NCI-H524 treated with DMSO at 0.1 percent for 48 hours (cell line): ENCODE measurements at regions not wholly inside any gene's neighbourhood (a gene's known extent, or its start where the extent isn't known, plus 50 kb on each side); places are given as distances from the start of the nearest gene placed in this dataset.
A peak's percentile ranks its signal among the peaks of the same experiment; 100 is the strongest.
"Not testable (repeated sequence)": the region's sequence is repeated elsewhere in the genome, so short reads cannot be mapped to it uniquely, and the experiment has no call there.

Experiments used
- DNase-seq: peaks from one replicate; lab custom pipeline; 2025; lab: John Stamatoyannopoulos, UW

DNA sequence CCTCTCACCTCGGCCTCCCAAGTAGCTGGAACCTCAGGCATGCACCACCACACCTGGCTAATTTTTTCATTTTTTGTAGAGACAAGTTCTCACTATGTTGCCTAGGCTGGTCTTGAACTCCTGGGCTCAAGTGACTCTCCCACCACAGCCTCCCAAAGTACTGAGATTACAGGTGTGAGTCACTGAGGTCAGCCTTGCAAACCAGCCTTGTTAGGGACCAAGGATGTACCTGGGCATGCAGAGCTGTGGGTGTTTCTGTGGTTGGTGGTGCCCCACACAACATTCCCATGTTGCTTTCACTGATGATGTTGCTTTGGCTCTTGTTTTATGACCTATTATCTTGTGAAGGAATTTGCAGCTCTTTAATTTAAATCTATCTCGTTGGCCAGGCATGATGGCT is 54.8 kb downstream of the OTUD1 start:
- DNase-seq: no peak

DNA sequence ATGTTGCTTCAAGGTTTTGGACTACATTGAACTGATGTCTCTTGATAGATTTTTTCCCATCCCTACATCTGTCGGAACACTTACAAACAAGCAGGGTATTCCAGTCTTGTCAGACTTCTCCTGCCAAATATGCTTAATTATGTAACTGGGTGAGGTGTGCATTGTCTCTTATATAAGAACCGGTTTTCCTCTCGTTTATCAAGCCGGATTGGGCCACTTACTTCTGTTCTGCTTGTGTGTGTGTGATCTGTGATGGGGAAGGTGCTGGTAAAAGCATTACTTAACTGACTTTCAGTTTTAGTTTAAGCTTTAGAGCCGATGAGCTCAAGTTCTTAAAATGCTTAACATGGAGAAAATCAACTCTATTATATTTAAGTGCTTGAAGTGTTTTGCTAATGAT is 57.9 kb downstream of the OTUD1 start:
- no peak for DNase-seq

- DNase-seq: no peak
Observed at GRCh38 chr10:23499372-23500132, 60.7 kb downstream of the OTUD1 start.

- DNase-seq: no peak
Observed at GRCh38 chr10:23505797-23506465, 67.1 kb downstream of the OTUD1 start.

DNA sequence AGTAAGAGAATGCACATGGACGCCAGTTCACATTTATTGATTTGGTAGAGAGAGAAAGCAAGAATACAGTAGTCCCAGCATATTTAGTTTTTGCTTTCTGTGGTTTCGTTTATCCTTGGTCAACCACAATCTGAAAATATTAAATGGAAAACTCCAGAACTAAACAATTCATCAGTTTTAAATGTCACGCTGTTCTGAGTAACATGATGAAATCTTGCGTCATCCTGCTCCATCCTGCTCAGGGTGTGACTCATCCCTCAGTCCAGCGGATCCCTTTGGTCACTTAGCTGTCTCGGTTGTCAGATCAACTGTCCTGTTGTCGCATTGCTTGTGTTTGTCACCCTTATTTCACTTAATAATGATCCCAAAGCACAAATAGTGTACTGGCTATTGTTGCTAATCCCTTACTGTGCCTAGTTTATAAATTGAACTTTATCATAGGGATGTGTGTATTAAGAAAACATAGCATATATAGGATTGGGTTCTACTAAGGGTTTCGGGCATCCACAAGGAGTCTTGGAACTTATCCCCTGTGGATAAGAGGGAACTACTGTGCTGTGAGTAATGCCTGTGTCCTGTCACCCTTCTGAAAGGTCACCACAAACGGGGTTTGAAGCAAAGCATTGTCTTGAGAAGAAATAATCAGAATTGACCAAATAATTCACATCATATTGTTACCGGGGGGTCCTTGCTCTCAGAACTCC is 73.6 kb downstream of the OTUD1 start:
- no peak for DNase-seq

GRCh38 chr10:23513621-23514020 is 74.7 kb downstream of the OTUD1 start:
- not testable (repeated sequence) for DNase-seq

DNA sequence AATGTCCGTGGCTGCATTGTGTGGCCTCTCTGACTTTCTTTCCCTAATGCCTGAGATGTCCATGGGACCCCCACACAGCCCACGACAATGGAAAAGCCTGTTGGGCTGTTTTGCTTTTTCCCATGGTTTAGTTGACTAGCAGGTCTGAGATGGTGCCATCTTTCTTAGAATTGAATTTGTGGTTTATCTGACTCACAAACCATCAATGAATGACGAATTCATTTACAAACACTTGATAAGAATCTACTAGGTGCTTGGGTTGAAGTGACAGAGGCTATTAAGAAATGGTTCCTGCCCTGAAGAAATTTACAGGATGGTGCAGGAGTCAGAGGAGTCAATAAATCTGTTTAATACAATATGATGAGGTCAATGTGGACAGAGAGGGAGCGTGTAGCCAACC is 75.4 kb downstream of the OTUD1 start:
- no peak for DNase-seq

DNA sequence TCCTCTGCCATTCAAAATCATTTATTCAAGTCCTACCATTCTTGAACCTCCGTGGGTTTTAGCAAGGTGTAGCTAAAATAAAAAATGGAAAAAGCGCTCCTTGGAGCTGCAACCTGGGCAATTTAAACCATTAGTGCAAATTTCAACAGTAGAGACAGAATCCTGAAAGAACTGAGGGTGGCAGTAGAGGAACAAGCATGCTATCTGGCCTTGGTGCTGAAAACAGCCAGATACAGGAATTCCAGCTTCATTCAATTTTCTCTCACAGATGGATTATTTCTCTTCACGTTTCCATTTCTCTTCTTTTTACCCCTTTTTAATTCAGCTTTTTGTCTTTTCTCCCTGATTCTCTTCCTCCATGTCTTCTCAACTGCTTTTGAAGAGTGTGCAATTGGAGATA is 77.7 kb downstream of the OTUD1 start:
- DNase-seq: no peak

DNA sequence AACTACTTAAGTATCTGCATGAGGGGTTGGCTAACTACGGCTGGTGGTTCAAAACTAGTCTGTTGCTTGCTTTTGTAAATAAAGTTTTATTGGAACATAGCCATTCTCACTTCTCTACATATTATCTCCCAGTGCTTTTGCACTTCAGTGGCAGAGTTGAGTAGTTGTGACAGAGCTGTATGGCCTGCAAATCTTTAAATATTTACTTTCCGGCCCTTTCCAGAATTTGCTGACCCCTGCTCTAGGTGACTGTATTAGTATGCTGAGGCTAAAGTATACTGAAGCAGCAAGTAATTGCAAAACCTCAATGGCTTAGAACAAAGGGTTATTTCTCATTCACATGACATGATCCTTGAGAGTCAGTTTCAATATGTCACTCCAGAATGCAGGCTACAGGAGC is 78.3 kb downstream of the OTUD1 start:
- no peak for DNase-seq

- no peak for DNase-seq
Observed at GRCh38 chr10:23521735-23522134, 82.9 kb downstream of the OTUD1 start.

- DNase-seq: no peak
Observed at GRCh38 chr10:23522345-23522744, 83.5 kb downstream of the OTUD1 start.

DNA sequence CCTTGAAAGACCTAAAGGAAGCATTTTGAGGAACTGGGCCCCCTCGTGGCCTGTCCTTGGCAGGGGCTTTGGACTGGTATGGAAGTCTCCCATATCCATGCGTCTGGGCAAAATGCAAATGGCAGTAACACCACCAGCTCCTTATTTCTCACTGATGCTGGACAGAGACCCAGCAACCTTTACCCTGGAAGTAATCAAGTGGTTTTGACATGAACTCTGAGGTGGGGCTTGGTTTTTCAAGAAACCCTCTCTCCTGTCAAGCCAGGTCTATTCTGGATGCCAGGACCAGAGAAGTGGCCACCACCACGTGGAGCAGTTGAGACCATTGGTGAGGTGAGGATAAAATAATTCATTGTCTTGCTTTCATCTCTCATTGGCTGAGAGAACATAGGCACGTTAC is 84.4 kb downstream of the OTUD1 start:
- DNase-seq: no peak

- no peak for DNase-seq
Observed at GRCh38 chr10:23525406-23525805, 86.5 kb downstream of the OTUD1 start.

- no peak for DNase-seq
Observed at GRCh38 chr10:23528419-23528818, 89.5 kb downstream of the OTUD1 start.

DNA sequence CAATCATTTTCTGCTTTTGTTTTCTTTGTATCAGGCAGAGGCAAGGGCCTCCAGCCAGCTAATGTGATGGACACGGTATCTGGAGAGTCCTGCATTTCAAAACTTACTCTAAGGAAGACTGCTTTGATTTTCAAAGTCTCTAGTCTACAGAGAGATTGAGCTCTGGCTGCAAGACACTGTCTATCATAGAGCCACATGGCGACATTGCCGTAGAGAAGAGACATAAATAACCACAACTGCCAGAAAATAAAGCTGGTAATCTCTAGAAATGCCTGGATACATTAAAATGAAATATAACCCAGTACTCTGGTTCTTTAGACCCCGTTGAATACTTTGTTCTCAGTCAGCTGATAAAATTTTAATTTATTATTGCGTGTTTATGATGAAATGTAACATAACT is 90.8 kb downstream of the OTUD1 start:
- no peak for DNase-seq

DNA sequence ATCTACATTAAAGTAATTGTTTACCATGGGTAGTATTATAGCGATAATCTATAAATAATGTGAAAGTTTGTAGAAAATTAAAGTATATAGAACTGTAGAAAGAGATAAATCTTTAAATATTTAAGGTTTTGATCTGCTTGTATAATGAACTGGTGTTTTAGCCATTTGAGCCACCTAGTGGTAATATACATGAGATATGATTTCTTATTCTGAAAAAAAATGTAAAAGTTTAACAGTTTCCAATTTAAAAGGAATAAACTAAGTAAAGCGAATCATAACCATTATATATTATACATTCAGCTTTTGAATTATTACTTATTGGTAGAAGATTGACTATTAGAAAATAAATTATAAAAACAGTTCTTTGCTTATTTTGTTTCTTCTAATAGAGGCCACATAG is 91.2 kb downstream of the OTUD1 start:
- no peak for DNase-seq

DNA sequence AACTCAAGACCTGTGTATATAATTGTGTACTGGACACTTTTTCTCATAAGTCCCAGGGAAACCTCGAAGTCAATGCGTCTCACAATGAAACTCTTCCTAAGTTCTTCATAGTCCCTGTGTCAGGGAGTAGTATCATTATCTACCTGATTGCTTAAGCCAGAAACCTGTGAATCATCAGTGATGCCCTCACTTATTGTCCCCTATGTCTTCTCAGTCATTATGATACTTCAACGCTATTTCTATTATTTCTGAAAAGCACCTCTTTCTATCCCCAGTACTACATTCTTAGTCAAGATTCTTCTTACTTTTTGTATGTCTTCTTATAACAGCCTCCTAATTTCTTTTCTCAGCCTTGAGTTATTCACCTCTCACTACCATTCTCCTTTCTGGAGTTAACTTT is 94.3 kb downstream of the OTUD1 start:
- no peak for DNase-seq

- DNase-seq: no peak
Observed at GRCh38 chr10:23534326-23534725, 95.5 kb downstream of the OTUD1 start.

DNA sequence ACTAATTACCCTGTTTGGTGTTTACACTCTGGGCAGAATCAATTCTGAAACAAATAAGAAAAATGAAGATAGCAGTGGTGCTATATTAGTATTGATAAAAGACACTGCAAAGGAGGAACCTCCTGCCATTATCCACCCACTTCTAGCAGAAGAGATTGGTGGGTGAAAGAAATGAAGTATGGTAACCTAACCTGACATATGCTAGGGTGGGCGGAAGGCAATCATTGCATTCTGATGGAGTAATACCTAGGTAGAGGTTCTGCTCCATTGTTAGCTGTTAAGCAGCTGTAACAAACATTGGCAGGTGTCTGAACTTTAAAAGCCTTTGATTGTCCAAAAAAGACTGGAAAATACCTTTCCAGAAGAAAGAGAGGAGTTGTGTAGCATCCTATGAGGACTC is 95.9 kb downstream of the OTUD1 start:
- DNase-seq: no peak

DNA sequence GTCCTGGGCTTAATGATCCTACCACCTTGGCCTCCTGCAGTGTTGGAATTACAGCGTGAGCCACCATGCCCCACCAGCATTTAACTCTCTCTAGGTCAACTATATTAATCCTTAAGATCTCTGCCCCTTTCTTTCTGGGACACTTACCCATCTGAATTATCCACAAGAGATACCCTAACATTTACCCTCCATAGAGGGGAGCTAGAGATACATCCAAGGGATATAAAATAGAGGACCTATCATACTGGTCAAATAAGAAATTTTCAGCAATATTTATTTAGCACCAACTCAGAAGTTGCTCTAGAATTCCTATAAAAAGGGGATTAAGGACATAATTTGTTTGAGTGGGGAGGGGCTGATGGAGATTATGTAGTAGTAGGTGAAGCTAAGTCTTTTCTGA is 96.5 kb downstream of the OTUD1 start:
- DNase-seq: peak; percentile 5

- no peak for DNase-seq
Observed at GRCh38 chr10:23538968-23539367, 100.1 kb downstream of the OTUD1 start.

- no peak for DNase-seq
Observed at GRCh38 chr10:23540401-23541030, 101.6 kb downstream of the OTUD1 start.
